ENCODE measurements at regions not wholly inside any gene's neighbourhood (a gene's known extent, or its start where the extent isn't known, plus 50 kb on each side); places are given as distances from the start of the nearest gene placed in this dataset.

DNA sequence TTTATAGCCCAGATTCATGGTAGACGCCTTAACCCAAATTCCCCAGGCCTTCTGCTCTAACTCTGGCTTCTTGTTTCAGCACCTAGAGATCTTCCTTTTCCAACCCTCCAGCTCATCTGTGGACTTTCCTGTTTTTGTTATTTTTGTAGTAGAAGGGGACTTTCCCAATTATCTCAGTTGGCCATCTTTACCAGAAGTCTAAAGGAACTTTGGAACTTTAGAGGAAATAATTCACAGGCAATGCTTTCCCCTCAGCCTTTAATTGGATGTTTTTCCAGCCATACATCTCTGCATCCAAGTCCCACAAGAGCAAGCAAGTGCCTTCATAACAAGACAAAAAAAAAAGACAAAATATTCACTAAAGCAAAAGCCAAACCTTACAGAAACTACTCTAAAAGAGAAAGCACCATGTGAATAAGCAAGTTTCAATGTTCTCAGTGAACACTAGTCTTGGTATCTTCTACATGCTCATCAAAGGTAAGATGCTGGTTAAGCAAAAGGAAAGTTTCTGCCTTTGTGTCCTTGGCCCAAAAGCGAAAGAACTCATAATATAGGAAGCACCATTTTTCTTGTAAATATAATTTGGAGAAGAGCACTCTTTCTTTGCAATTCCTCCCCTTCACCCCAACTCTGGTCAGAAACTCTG lies 377.3 kb downstream of the SETD4 start:
- no peak for ATAC-seq
- TF ChIP-seq, protein P1, sequence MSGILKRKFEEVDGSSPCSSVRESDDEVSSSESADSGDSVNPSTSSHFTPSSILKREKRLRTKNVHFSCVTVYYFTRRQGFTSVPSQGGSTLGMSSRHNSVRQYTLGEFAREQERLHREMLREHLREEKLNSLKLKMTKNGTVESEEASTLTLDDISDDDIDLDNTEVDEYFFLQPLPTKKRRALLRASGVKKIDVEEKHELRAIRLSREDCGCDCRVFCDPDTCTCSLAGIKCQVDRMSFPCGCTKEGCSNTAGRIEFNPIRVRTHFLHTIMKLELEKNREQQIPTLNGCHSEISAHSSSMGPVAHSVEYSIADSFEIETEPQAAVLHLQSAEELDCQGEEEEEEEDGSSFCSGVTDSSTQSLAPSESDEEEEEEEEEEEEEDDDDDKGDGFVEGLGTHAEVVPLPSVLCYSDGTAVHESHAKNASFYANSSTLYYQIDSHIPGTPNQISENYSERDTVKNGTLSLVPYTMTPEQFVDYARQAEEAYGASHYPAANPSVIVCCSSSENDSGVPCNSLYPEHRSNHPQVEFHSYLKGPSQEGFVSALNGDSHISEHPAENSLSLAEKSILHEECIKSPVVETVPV (CRISPR knock-in tag; IDR thresholded peaks at IDR 0.05), result no peak
- TF ChIP-seq, protein P2, sequence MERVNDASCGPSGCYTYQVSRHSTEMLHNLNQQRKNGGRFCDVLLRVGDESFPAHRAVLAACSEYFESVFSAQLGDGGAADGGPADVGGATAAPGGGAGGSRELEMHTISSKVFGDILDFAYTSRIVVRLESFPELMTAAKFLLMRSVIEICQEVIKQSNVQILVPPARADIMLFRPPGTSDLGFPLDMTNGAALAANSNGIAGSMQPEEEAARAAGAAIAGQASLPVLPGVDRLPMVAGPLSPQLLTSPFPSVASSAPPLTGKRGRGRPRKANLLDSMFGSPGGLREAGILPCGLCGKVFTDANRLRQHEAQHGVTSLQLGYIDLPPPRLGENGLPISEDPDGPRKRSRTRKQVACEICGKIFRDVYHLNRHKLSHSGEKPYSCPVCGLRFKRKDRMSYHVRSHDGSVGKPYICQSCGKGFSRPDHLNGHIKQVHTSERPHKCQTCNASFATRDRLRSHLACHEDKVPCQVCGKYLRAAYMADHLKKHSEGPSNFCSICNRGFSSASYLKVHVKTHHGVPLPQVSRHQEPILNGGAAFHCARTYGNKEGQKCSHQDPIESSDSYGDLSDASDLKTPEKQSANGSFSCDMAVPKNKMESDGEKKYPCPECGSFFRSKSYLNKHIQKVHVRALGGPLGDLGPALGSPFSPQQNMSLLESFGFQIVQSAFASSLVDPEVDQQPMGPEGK (CRISPR knock-in tag; IDR thresholded peaks at IDR 0.05; ENCODE audit: borderline replicate concordance), result no peak
- TF ChIP-seq, protein P3, sequence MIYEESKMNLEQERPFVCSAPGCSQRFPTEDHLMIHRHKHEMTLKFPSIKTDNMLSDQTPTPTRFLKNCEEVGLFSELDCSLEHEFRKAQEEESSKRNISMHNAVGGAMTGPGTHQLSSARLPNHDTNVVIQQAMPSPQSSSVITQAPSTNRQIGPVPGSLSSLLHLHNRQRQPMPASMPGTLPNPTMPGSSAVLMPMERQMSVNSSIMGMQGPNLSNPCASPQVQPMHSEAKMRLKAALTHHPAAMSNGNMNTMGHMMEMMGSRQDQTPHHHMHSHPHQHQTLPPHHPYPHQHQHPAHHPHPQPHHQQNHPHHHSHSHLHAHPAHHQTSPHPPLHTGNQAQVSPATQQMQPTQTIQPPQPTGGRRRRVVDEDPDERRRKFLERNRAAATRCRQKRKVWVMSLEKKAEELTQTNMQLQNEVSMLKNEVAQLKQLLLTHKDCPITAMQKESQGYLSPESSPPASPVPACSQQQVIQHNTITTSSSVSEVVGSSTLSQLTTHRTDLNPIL (CRISPR knock-in tag; IDR thresholded peaks at IDR 0.05; ENCODE audit: low read depth), result no peak

DNA sequence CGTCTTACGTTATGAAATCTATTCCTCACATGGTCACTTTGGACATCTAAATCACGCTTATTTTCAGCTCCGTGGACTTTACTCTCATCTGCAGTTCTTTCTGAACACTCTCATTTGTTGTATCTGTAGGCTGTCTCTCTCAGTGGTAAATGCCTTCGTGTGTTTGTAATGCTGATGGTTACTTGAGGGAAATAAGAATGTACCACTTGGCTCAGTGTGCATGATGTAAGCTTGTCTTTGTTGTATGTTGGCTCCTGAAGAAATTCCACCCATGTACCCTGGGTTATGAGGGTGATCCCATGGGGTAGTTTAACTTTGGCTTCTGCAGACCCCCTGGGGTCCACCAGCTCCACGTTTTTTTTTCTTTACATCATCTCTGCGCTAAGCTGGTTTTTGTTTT lies 378.4 kb downstream of the SETD4 start:
- no peak for ATAC-seq
- TF ChIP-seq ISL1 (CRISPR knock-in tag; IDR thresholded peaks at IDR 0.05) (no peak), TOX (CRISPR knock-in tag; IDR thresholded peaks at IDR 0.05; ENCODE audit: borderline replicate concordance) (no peak), RARB (CRISPR knock-in tag; IDR thresholded peaks at IDR 0.05) (no peak), BACH2 (CRISPR knock-in tag; IDR thresholded peaks at IDR 0.05; ENCODE audit: borderline replicate concordance) (no peak), ZNF70 (CRISPR knock-in tag; IDR thresholded peaks at IDR 0.05) (no peak), CSDC2 (CRISPR knock-in tag; IDR thresholded peaks at IDR 0.05) (no peak), TCF4 (CRISPR knock-in tag; IDR thresholded peaks at IDR 0.05; ENCODE audit: borderline replicate concordance) (no peak), ZNF8 (CRISPR knock-in tag; IDR thresholded peaks at IDR 0.05) (no peak), SNAI2 (CRISPR knock-in tag; IDR thresholded peaks at IDR 0.05) (no peak)
- TF ChIP-seq, protein P1 (CRISPR knock-in tag; IDR thresholded peaks at IDR 0.05), result no peak
- TF ChIP-seq, protein P3 (CRISPR knock-in tag; IDR thresholded peaks at IDR 0.05; ENCODE audit: low read depth), result no peak
- TF ChIP-seq, protein P4, sequence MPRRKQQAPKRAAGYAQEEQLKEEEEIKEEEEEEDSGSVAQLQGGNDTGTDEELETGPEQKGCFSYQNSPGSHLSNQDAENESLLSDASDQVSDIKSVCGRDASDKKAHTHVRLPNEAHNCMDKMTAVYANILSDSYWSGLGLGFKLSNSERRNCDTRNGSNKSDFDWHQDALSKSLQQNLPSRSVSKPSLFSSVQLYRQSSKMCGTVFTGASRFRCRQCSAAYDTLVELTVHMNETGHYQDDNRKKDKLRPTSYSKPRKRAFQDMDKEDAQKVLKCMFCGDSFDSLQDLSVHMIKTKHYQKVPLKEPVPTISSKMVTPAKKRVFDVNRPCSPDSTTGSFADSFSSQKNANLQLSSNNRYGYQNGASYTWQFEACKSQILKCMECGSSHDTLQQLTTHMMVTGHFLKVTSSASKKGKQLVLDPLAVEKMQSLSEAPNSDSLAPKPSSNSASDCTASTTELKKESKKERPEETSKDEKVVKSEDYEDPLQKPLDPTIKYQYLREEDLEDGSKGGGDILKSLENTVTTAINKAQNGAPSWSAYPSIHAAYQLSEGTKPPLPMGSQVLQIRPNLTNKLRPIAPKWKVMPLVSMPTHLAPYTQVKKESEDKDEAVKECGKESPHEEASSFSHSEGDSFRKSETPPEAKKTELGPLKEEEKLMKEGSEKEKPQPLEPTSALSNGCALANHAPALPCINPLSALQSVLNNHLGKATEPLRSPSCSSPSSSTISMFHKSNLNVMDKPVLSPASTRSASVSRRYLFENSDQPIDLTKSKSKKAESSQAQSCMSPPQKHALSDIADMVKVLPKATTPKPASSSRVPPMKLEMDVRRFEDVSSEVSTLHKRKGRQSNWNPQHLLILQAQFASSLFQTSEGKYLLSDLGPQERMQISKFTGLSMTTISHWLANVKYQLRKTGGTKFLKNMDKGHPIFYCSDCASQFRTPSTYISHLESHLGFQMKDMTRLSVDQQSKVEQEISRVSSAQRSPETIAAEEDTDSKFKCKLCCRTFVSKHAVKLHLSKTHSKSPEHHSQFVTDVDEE (CRISPR knock-in tag; IDR thresholded peaks at IDR 0.05), result no peak
- TF ChIP-seq, protein P2 (CRISPR knock-in tag; IDR thresholded peaks at IDR 0.05; ENCODE audit: borderline replicate concordance), result no peak

DNA sequence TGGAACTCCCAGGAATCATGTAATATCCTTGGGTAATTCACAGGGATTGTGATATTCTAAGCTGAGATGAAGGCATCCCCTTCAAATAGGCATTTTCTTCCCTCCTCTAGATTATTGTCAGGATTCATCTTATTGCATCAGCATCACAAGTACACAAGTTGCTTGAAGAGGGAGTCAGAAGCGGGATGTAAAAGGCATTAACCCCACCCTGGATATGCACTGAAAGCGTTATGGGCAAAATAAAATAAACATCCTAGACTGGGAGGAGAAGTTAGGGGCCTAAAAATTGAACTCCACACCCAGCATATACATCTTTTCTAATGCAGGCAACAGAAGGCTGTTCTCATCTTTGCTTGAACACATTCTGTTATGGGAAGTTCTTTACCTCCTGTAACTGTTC lies 381.2 kb downstream of the SETD4 start:
- TF ChIP-seq SNAI2 (CRISPR knock-in tag; IDR thresholded peaks at IDR 0.05) (no peak), ZFP3 (CRISPR knock-in tag; IDR thresholded peaks at IDR 0.05) (no peak), ZNF565 (CRISPR knock-in tag; conservative IDR thresholded peaks at IDR 0.05; ENCODE audit: low read depth) (no peak)
- TF ChIP-seq, protein P2 (CRISPR knock-in tag; IDR thresholded peaks at IDR 0.05; ENCODE audit: borderline replicate concordance), result no peak
- no peak for ATAC-seq

Measured in SK-N-SH treated with all-trans-retinoic acid at 6 μM for 48 hours (cell line).